Cardiac septum (tissue), 1 donor: ENCODE measurements at regions not wholly inside any gene's neighbourhood (a gene's known extent, or its start where the extent isn't known, plus 50 kb on each side); places are given as distances from the start of the nearest gene placed in this dataset.

ENCODE experiments used
- DNase-seq: peaks from one replicate; pipeline ENCODE4 v3.0.0-alpha.2; 2020; ENCODE audit warnings: low spot score
- intact Hi-C: fragments of 100-400 bp; cut with DNase I; formaldehyde crosslinking; loops from one replicate; pipeline ENCODE4 v1.14.0; 2022
- donor health status: DM: no; HTN: no; CAD: no.

GRCh38 chr6:121020656-121021055, 313.6 kb downstream of the TBC1D32 start:
- no peak for DNase-seq
- intact Hi-C loops = no loop called here

DNA sequence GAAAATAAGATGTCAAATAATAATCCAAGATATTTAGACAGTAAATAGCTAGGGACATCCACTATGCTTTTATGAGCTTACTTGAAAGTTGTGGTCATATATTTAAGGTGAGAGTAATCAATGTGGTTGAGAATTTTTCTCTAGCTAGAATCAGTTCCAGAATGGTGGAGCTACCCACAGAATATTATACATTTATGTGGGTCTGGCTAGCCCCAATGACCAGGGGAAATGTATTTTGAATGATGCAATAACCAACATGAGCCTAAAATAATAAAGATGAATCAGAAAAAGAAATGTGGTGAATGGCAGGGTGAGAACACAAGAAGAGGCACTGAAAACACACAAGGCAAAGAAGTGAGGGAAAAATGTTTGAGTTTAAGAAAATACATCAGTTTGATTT, 325.7 kb downstream of the TBC1D32 start:
- intact Hi-C loops = no loop called here
- no peak for DNase-seq

- intact Hi-C loops = no loop called here
- no peak for DNase-seq
Observed at GRCh38 chr6:121006024-121006423, 328.3 kb downstream of the TBC1D32 start.

DNA sequence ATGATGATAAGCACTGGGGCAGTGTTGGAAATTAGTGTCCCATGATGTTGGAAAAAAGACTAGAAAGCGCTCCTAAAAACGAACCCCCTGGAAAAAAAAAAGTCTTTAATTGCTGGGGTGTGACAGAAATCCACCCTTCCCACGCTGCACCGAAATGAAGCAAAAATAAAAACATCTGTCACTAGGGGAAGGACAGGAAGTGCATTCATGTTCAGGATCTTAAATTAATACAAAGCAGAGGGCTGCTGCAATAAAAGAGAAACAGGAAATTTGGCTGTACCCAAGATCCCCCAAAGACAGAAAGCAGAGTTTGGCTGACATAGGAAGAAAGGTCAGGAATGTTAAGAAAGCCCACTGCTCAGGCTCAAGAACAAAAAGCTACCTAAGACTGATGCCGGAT, 333.9 kb downstream of the TBC1D32 start:
- no peak for DNase-seq
- intact Hi-C loops = no loop called here

DNA sequence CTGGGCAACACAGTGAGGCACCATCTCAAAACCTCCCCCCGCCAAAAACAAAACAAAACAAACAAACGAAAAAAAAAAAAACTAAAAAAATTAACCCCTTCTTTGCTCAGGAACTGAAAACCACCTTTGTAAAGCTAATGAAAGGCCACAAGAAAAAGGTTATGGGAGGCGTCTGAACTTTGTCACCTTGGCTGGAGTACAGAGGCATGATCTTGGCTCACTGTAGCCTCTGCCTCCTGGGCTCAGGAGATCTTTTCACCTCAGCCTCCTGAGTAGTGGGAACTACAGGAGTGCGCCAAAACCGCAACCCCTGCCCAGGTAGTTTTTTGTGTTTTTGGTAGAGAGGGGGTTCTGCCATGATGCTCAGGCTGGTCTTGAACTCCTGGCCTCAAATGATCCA, 337.9 kb downstream of the TBC1D32 start:
- DNase-seq = no peak
- intact Hi-C loops = no loop called here

- intact Hi-C loops = no loop called here
- DNase-seq = no peak
Observed at GRCh38 chr6:120994573-120994967, 339.7 kb downstream of the TBC1D32 start.

DNA sequence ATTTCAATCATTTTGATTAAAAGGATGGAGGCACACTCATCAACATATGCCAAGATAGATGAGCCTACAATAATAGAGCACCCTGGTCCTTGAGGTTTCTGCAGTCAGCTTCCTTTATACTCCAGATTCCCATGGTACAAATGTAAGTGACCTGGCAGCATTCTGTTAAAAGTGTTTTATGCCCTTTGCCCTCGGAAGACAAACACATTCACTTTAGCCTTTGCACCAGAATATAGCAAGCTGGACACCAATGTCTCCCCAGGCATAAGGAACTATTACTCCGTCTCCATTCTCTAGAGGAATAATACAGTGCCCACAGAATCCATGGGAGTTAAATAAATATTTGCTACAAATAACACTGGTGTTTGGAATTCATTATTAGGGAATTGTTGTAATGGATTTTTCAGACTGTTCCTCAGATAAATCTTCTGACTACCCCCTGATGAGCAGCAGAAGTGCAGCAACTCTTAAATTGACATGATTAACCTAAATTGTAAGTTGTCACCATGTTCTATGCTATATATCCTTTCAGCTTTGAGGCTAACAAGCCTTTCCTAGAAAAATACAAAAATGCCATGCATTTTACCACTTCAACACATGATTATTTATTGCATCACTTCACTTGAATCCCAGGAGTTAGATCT, 340.2 kb downstream of the TBC1D32 start:
- intact Hi-C loops = no loop called here
- no peak for DNase-seq

DNA sequence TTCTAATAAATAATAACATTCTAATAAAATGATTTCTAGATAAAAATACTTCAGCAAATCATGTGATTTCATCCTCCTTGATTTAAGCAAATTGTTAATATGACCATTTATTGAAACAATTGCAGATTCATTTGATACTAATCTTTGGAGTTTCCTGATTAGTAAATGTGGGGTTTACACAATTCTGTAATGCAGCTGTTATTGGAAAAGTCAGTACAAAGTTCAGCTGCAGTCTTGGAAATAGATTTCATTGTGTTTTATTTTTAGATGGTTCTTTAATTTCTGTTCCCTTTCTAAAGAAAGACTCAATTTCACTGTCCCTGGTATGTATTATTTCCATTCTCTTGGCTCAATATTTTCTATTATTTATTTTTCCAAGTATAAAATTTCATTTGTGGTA, 342.0 kb downstream of the TBC1D32 start:
- DNase-seq = no peak
- intact Hi-C loops = no loop called here

DNA sequence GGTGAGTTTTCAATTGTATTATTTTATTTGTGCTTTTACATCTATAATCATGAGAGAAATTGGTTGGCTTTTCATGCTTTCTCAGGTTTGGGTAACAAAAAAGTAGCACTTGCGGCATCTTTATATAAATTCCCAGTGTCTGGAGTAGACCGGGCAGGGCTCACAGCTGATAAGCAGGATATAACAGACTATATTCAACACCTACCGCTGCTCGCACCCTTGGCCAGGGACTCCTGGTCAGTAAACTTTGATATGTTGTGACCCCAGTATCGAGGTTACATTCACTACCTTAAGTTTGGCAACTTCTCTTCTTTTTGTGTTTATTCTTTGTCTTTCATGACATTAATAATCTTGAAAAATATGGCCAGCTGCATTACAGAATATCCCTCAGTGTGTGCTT, 343.4 kb downstream of the TBC1D32 start:
- intact Hi-C loops = no loop called here
- DNase-seq = no peak

DNA sequence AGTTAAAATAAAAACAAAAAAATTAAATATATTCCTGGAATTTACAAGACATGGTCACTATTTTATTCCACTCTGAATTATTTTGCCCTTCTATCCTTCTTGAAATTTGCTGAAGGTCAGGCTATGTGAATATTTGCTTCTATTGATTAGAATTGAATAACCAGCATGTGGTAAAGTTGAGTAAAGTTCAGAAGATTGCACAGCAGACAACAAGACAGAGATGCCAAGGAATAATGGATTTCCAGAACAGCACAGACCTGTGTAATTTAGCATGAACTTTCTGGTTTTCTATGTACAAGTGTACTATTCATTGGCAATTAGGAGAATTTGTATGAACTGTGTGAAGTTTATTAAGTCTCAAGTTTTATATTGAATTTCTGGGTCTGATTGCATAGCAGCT, 352.4 kb downstream of the TBC1D32 start:
- intact Hi-C loops = no loop called here
- no peak for DNase-seq

- no peak for DNase-seq
- intact Hi-C loops = no loop called here
Observed at GRCh38 chr6:120966321-120966720, 368.0 kb downstream of the TBC1D32 start.

GRCh38 chr6:120965814-120966213, 368.5 kb downstream of the TBC1D32 start:
- intact Hi-C loops = no loop called here
- DNase-seq = no peak

- intact Hi-C loops = no loop called here
- DNase-seq = no peak
Observed at GRCh38 chr6:120960761-120961160, 373.5 kb downstream of the TBC1D32 start.

DNA sequence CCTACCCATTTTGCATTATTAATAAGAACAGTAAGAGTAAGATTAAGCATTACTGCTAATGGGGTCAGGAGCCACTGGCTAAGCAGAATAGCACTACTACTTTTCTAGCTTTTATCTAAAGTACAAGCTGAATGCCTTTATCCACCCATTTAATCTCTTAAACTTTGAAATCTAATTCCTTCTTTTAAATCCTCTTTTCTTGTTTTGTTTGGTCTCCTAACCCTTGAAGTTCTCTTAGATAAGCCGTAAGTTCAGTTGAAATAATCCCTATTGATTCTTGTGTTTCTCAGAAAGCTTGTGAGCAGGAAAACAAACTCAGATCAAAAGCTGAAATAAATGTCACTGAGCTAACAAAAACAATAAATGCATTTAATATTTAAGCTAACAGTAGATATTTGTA, 380.2 kb downstream of the TBC1D32 start:
- no peak for DNase-seq

GRCh38 chr6:120951258-120951657, 383.0 kb downstream of the TBC1D32 start:
- intact Hi-C loops = no loop called here
- no peak for DNase-seq

More for the DNA sequence above, 380.2 kb downstream of the TBC1D32 start:
- intact Hi-C loops = no loop called here

GRCh38 chr6:120947111-120947510, 387.2 kb downstream of the TBC1D32 start:
- intact Hi-C loops = no loop called here
- no peak for DNase-seq

GRCh38 chr6:120945905-120946594, 388.2 kb downstream of the TBC1D32 start:
- intact Hi-C loops = no loop called here
- no peak for DNase-seq

GRCh38 chr6:120938876-120939472, 395.3 kb downstream of the TBC1D32 start:
- DNase-seq = no peak
- intact Hi-C loops = no loop called here

GRCh38 chr6:120938164-120938875, 396.0 kb downstream of the TBC1D32 start:
- DNase-seq = no peak
- intact Hi-C loops = no loop called here

DNA sequence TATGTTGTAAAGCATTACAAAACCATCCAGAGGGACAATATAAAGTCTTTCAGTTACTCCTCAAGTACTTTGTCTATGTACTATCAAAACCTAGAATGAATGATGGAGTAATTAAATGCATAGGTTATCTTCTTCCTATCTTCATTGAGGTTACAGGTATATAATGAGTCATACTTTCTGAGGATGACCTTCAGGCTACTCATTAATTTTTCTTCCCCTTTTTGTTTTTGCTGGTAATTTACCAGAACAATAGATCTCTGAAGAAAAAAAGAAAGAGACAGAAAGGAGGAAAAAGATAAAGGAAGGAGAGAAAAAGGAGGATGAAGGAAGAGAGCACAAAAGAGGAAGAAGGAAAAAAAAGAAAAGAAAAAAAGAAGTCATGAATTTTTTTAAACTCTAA, 398.4 kb downstream of the TBC1D32 start:
- DNase-seq = no peak
- intact Hi-C loops = no loop called here

DNA sequence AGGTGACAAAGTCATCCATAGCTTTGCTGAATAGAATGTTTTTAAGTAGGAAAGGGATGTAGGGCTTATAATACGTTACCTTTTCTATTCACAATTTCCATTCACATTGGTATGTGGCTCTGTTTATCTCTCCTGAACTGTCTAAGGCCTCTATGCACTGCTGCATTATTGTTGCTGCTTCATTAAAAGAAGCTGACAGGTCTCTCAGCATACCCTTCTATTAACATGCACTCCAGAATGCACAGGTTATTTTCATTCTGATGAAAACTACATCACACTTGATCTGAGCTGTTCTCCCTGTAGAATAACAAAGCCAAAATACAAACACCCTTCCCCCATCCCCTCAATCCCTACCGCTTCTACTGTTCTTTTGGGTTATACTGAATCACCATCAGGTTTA, 399.3 kb downstream of the TBC1D32 start:
- no peak for DNase-seq
- intact Hi-C loops = no loop called here
